ENCODE measurements at regions not wholly inside any gene's neighbourhood (a gene's known extent, or its start where the extent isn't known, plus 50 kb on each side); places are given as distances from the start of the nearest gene placed in this dataset.

DNA sequence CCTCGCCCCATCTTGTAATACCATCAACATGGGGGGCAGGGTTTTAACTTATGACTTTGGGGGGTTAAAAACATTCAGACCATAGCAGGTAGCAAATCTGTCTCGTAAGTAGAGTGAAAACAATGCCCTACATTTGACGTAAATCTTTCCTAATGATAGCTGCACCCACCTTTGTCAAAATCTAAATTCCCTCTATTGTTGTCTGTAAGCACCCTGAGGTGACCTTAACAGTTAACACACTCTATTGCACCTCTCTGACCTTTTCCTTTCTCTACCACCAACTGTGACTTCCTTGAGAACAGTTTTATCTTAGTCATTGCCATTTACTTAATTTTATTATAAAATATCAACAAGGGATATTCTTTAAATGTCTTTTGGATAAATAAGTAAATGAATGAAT, 1024.9 kb upstream of the CNTN5 start:
- TF ChIP-seq, protein P1, sequence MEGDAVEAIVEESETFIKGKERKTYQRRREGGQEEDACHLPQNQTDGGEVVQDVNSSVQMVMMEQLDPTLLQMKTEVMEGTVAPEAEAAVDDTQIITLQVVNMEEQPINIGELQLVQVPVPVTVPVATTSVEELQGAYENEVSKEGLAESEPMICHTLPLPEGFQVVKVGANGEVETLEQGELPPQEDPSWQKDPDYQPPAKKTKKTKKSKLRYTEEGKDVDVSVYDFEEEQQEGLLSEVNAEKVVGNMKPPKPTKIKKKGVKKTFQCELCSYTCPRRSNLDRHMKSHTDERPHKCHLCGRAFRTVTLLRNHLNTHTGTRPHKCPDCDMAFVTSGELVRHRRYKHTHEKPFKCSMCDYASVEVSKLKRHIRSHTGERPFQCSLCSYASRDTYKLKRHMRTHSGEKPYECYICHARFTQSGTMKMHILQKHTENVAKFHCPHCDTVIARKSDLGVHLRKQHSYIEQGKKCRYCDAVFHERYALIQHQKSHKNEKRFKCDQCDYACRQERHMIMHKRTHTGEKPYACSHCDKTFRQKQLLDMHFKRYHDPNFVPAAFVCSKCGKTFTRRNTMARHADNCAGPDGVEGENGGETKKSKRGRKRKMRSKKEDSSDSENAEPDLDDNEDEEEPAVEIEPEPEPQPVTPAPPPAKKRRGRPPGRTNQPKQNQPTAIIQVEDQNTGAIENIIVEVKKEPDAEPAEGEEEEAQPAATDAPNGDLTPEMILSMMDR (conservative IDR thresholded peaks at IDR 0.05), result no peak
- H3K27ac ChIP-seq, result no peak overlapping the region

DNA sequence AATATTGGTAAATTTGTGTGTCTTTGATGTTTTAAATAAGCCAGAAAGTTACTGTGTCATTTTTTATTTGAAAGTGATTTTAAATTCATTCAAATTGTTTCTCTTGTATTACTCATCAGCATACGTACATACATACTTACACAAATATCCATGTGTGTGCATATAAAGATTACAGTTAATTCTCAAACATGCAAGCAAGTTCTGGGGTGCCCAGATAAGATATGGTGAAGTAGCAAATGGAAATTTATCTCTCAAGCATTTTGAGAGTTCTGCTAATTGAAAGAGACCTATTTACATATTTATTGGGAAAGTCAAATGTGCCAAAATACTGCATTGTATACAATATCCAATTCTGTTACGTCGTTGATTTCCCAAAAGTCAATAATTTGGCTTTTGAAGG, 1024.0 kb upstream of the CNTN5 start:
- no peak overlapping the region for H3K27ac ChIP-seq
- TF ChIP-seq, protein P1 (conservative IDR thresholded peaks at IDR 0.05), result no peak

DNA sequence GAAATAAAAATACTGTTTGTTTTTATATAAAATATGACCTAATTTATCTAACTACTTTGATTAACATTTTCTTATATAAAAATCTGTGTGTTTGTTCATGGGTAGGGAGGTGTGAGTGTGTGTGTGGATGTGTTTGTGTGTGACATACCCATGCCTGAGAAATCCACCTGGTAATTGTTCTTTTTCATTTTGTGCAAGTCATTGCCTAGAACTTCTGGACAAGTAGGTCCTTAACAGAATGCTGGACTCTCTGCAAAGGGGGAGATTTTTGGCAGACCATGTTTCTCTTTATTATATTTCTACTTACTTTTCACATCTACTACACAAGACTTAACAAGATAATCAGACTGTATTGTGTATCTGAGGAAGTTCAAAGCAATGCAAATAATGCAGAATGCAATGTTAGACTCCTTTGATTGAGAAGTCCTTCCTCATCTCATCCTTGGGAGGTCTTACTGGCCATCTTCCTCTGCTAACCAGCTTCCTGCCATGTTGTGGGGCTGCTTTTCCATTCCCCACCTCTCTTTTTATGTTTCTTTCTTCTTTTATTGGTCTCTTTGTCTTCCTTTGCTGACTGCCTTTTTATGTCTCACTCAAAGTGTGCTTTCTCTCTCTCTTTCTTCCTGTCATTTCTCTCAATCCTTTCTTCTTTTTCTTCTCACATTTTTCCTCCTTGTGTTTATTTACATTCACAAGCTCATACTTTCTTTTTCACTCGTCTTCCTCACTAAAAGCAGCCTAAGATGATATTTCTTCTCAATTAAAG, 1017.0 kb upstream of the CNTN5 start:
- H3K27ac ChIP-seq, result no peak overlapping the region
- TF ChIP-seq, protein P1 (conservative IDR thresholded peaks at IDR 0.05), result no peak

DNA sequence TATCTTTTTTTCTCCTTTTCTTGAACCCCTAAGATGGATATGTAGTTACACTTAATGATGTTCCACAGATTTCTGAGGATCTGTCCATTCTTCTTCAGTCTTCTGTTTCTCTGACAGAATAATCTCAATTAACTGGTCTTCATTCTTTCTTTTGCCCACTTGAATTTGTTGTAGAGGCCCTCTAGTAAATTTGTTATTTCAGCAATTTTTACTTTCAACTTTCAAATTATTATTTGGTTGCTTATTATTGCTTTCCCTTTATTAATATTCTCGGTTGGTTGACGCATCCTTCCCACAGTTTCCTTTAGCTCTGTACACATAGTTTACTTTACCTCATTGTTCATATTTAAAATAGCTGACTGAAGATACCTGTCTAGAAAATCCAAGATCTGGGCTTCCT, 1013.7 kb upstream of the CNTN5 start:
- TF ChIP-seq, protein P1 (conservative IDR thresholded peaks at IDR 0.05), result no peak
- H3K27ac ChIP-seq, result no peak overlapping the region

DNA sequence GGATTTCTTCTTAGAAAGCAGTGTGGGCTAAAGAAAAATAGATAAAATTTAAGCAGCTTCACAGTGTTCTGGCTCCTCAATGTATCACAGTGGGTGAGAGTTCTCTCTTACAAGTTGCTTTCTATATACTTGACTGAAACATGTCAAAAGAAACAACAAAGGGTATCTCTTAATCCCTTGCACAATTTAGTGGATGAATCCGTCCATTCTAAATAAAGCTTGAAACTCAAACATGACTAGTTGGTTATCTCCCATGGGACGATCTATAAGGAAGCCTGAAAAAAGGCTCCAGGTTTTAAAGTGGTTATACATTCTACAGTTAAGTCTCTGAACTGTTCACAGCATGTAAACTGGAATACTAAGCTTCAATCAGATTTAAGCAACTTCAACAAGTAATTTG, 993.1 kb upstream of the CNTN5 start:
- H3K27ac ChIP-seq, result no peak overlapping the region
- TF ChIP-seq, protein P1 (conservative IDR thresholded peaks at IDR 0.05), result no peak

DNA sequence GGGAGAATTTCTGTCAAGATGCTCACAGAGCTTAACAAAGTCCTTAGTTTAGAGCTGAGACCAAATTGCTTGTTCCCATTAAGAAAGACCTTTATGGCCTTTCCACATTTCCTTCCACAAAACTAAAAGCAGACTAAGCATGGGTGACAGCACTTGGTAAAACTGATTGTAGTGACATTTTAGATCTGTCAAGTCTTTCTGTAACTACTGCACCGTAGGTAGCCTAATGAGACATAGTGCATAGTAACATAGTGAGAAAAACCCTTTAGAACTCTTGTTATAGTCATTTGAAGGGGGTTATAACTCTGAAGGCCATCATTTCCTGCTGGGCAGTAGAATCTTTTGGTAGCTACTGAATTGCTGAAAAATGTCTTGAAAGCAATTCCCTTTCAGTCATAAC, 990.9 kb upstream of the CNTN5 start:
- TF ChIP-seq, protein P1 (conservative IDR thresholded peaks at IDR 0.05), result no peak

DNA sequence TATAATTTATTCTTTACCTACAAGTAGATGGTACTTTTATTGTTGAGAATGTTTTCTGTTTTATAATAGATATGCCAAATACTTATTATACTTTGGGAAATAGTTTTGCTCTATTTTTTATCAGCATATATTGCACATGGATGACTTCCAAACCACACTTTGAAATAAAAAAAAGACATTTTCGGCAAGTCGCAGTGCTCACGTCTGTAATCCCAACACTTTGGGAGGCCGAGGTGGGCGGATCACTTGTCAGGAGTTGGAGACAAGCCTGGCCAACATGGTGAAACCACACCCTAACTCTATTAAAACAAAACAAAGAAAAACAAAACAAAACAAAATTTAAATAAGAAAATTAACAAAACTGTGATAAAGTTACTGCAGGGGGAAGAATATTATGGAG, 983.9 kb upstream of the CNTN5 start:
- no peak overlapping the region for H3K27ac ChIP-seq
- TF ChIP-seq, protein P1 (conservative IDR thresholded peaks at IDR 0.05), result no peak

More for the DNA sequence above, 990.9 kb upstream of the CNTN5 start:
- no peak overlapping the region for H3K27ac ChIP-seq
